VCaP (cell line): ENCODE measurements at regions not wholly inside any gene's neighbourhood (a gene's known extent, or its start where the extent isn't known, plus 50 kb on each side); places are given as distances from the start of the nearest gene placed in this dataset.
A peak's percentile ranks its signal among the peaks of the same experiment; 100 is the strongest.

Experiments used
- H3K27ac ChIP-seq: fragments of 450-650 bp; 2 replicates; pipeline ENCODE4 v1.5.1; 2017
- TF ChIP-seq, protein P1 (sequence below): fragments of 450-650 bp; conservative IDR thresholded peaks from 2 replicates; pipeline ENCODE4 v1.5.1; 2017; ENCODE audit warnings: mild to moderate bottlenecking, moderate library complexity

DNA sequence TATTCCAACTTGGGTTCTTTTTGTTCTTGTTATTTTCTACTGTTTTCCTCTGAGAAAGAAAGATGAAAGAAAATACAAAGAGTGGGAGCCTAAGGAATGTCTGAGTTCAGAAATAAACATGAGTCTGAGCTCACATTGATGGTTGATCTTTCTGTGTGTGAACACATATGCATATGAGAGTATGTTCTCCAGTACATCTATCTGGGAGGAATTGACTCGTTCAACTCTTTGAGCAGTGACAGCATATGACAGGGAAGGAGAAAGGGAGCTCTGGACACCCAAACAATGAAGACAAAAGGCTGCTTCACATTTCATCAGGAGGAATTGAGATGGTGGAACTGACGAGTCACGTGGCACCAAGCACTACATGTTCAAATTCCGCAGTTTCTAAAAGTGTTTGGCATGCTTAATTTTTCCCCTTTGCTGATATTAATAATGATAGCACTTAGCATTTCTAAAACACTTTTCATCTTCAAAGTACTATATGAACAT, 229.8 kb upstream of the ACVR2A start:
- TF ChIP-seq, protein P1, sequence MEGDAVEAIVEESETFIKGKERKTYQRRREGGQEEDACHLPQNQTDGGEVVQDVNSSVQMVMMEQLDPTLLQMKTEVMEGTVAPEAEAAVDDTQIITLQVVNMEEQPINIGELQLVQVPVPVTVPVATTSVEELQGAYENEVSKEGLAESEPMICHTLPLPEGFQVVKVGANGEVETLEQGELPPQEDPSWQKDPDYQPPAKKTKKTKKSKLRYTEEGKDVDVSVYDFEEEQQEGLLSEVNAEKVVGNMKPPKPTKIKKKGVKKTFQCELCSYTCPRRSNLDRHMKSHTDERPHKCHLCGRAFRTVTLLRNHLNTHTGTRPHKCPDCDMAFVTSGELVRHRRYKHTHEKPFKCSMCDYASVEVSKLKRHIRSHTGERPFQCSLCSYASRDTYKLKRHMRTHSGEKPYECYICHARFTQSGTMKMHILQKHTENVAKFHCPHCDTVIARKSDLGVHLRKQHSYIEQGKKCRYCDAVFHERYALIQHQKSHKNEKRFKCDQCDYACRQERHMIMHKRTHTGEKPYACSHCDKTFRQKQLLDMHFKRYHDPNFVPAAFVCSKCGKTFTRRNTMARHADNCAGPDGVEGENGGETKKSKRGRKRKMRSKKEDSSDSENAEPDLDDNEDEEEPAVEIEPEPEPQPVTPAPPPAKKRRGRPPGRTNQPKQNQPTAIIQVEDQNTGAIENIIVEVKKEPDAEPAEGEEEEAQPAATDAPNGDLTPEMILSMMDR = no peak
- peak overlapping the region; percentile 38; the same call in 1 of the 2 replicates for H3K27ac ChIP-seq

DNA sequence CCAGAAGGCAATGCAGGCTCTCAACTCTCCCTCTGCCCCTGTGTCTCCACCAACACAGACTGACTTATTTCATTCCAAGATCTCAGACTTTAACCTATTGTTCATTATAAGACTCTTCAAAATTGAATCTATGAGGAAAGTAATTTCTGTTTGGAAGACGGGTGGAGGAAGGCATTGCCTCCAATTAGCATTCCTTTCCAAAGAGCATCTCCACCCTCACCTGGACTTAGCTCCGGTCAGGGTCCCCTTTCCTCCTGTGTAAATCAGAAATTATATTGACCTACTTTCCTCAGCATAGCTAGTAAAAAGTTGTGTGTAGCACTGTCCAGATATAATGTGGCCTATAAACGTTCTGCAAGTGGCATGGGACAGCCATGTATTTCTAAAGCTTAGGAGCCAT, 230.4 kb upstream of the ACVR2A start:
- TF ChIP-seq, protein P1 = no peak
- H3K27ac ChIP-seq = peak overlapping the region; percentile 38

GRCh38 chr2:147610496-147611040, 234.3 kb upstream of the ACVR2A start:
- H3K27ac ChIP-seq = no peak overlapping the region
- TF ChIP-seq, protein P1 = no peak

- TF ChIP-seq, protein P1 = no peak
- H3K27ac ChIP-seq = no peak overlapping the region
These were observed 235.5 kb upstream of the ACVR2A start for GRCh38 chr2:147609301-147609700.

DNA sequence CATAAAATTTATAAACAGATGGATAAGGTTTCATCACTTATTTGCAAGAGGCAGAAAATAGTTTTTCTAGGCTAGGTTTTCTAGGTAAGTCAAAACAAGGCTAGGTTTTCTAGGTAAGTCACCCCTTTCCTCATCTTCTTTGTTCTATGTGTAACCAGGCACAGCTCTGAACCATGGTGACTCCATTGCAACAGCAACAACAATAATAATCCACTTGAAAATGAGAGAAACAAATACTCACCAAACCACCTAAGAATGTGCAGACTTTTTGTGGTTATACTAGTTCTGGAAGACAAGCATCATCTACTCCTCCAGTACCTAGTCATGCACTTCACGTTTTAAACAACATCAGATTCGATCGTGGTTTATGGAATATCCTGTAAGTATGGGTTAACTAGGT, 237.4 kb upstream of the ACVR2A start:
- H3K27ac ChIP-seq = peak overlapping the region; percentile 55
- TF ChIP-seq, protein P1 = no peak

DNA sequence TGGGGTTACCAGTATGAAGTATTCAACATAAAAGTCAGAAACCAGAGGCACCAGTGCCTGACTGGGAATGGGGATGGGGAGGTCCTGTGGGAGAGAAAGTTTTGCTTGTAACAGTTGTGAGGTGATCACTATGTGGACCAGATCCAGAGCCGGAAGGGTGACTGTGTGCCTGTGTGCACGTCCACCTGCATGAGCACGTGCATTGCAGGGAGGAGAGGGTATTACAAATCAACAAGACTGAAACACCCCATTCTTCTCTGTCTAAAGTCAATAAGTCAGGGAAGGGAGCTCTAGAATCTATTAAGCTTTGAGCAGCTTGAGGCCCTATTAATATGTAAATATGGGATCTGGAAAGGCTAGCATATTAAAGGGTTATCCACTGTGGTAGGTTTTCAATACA, 241.0 kb upstream of the ACVR2A start:
- H3K27ac ChIP-seq = no peak overlapping the region
- TF ChIP-seq, protein P1 = no peak

DNA sequence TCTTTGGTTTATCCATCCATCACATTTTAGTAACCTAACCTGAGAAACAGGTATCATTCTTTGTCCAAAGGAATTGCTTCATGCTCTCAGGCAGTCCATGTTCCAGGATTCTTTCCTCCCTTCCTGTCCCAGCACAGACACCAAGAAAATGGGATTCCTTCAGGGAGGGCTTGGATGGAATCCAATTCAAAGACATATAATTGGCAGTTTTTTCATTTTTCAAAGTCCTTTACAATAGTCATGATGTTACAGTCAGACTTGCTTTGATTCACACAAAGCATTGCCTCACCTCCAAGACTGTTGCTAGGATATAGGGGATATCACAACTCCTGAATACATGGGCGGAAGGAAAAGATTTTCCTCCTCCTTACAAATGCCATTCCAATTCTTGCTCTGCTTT, 241.4 kb upstream of the ACVR2A start:
- no peak overlapping the region for H3K27ac ChIP-seq
- TF ChIP-seq, protein P1 = no peak
